ENCODE measurements at regions not wholly inside any gene's neighbourhood (a gene's known extent, or its start where the extent isn't known, plus 50 kb on each side); places are given as distances from the start of the nearest gene placed in this dataset.

GRCh38 chr14:65824978-65825299 lies 412.4 kb downstream of the FUT8 start:
- Histone ChIP-seq H3K9ac (ENCODE audit: low read depth, low read length) (no peak overlapping the region), H3K79me1 (ENCODE audit: low read depth in 1 of 2, low read length in 2 of 2) (no peaks in the 10 kb centered on the region), H3K36me3 (ENCODE audit: control insufficient read depth, insufficient read depth, low read length) (no peaks in the 10 kb centered on the region), H4K91ac (ENCODE audit: insufficient read depth, low read depth, low read length) (no peak overlapping the region), H3K18ac (ENCODE audit: low read depth, low read length) (no peak overlapping the region), H4K5ac (ENCODE audit: low read depth, low read length) (no peak overlapping the region), H3K9me3 (ENCODE audit: control insufficient read depth, insufficient read depth, low read length) (no peaks in the 10 kb centered on the region), H2AK9ac (replicated peaks; ENCODE audit: low read depth, low read length, poor library complexity) (no peak overlapping the region), H3K4me1 (ENCODE audit: control insufficient read depth, insufficient read depth, low read length) (no peaks in the 10 kb centered on the region), H3K23ac (ENCODE audit: low read depth, low read length) (no peak overlapping the region), H3K9me1 (ENCODE audit: insufficient read depth, low read length) (no peaks in the 10 kb centered on the region), H3K4me2 (ENCODE audit: low read depth, low read length) (no peak overlapping the region), H2BK15ac (ENCODE audit: low read depth, low read length) (no peak overlapping the region), H3K4me3 (ENCODE audit: insufficient read depth, low read depth, low read length) (no peak overlapping the region), H4K8ac (ENCODE audit: low read depth in 2 of 2, low read length in 2 of 2) (no peak overlapping the region), H2BK120ac (ENCODE audit: low read depth, low read length) (no peak overlapping the region), H2AFZ (replicated peaks; ENCODE audit: low read length, poor library complexity) (no peak overlapping the region), H3K14ac (replicated peaks; ENCODE audit: low read depth, low read length) (no peak overlapping the region), H2AK5ac (ENCODE audit: low read depth, low read length) (no peak overlapping the region), H2BK20ac (ENCODE audit: low read depth, low read length) (no peak overlapping the region), H3K56ac (ENCODE audit: extremely low read depth, insufficient read depth, low read length) (no peak overlapping the region), H3K27ac (ENCODE audit: insufficient read depth, low read length) (no peak overlapping the region), H2BK5ac (ENCODE audit: low read depth, low read length, poor library complexity, severe bottlenecking) (no peak overlapping the region), H3K4ac (ENCODE audit: low read depth, low read length) (no peak overlapping the region), H3K27me3 (ENCODE audit: control insufficient read depth, insufficient read depth, low read length) (peaks cover 47% of the 10 kb centered on the region), H4K20me1 (ENCODE audit: insufficient read depth, low read length) (no peaks in the 10 kb centered on the region)
- CTCF ChIA-PET, result interaction anchor here (0.6 to 5.0 kb wide), 18 partner anchors 8 to 838 kb away, joined by 3 to 67 read pairs (median 4); partner anchors contain the start of genes FNTB and FUT8
- in situ Hi-C loops (cut with MboI; ENCODE audit: low sequenced_read_pairs) (loop anchor here (5.0 kb wide), 1 partner anchor 663 kb away; no protein-coding TSS in a partner anchor), intact Hi-C loops (cut with micrococcal nuclease) (loop anchor here (1.0 to 10.0 kb wide), 3 partner anchors 130 to 661 kb away; no protein-coding TSS in a partner anchor), dilution Hi-C loops (cut with HindIII; ENCODE audit: low sequenced_read_pairs, unreplicated experiment) (no loop called here)
- no CpG with 5 or more reads among the region's 2 CpGs for whole genome bisulfite sequencing, 2 experiments (ENCODE audit: extremely low coverage in 2 of 2, insufficient read length in 1 of 2)
- no TSS peak for BruUV-seq (replicated peaks)
- ATAC-seq (ENCODE audit: low read depth), result no peak
- TF ChIP-seq, protein P1, sequence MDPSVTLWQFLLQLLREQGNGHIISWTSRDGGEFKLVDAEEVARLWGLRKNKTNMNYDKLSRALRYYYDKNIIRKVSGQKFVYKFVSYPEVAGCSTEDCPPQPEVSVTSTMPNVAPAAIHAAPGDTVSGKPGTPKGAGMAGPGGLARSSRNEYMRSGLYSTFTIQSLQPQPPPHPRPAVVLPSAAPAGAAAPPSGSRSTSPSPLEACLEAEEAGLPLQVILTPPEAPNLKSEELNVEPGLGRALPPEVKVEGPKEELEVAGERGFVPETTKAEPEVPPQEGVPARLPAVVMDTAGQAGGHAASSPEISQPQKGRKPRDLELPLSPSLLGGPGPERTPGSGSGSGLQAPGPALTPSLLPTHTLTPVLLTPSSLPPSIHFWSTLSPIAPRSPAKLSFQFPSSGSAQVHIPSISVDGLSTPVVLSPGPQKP (IDR thresholded peaks at IDR 0.05; ENCODE audit: borderline replicate concordance, low read depth, low read length), result no peak
- TF ChIP-seq RFX5 (IDR thresholded peaks at IDR 0.05; ENCODE audit: low read depth, low read length) (no peak), RCOR1 (IDR thresholded peaks at IDR 0.05; ENCODE audit: insufficient replicate concordance, low read length) (no peak), RAD21 (IDR thresholded peaks at IDR 0.05; ENCODE audit: low read length) (no peak), MAZ (IDR thresholded peaks at IDR 0.05; ENCODE audit: borderline replicate concordance, low read depth, low read length) (no peak), USF2 (IDR thresholded peaks at IDR 0.05; ENCODE audit: low read depth, low read length) (no peak), BHLHE40 (IDR thresholded peaks at IDR 0.05; ENCODE audit: low read depth, low read length) (no peak)
- no peak for DNase-seq
- POLR2A ChIA-PET (ENCODE audit: unreplicated experiment), result interaction anchor here (0.6 to 1.1 kb wide), 2 partner anchors 307 to 412 kb away, joined by 3 to 13 read pairs; partner anchors contain the start of gene FUT8
